Large intestine (tissue), 3 donors: ENCODE measurements at regions not wholly inside any gene's neighbourhood (a gene's known extent, or its start where the extent isn't known, plus 50 kb on each side); places are given as distances from the start of the nearest gene placed in this dataset.

ENCODE experiments used
- DNase-seq, 2 donors: peaks; one replicate each; pipeline versions ENCODE4 v3.0.0 to v3.0.0-alpha.2; 2013
- H3K27ac ChIP-seq: one replicate; pipeline ENCODE4 v1.5.1; 2013; ENCODE audit warnings: low read length
- H3K27me3 ChIP-seq: 2 replicates; pipeline ENCODE4 v1.6.1; 2013; ENCODE audit warnings: low read length; ENCODE audit not compliant: control insufficient read depth, insufficient read depth
- H3K36me3 ChIP-seq: 2 replicates; pipeline ENCODE4 v1.6.1; 2013; ENCODE audit warnings: low read length; ENCODE audit not compliant: control insufficient read depth, insufficient read depth
- H3K4me1 ChIP-seq: one replicate; pipeline ENCODE4 v1.6.1; 2013; ENCODE audit warnings: low read length; ENCODE audit not compliant: control insufficient read depth, insufficient read depth
- H3K4me3 ChIP-seq: one replicate; pipeline ENCODE4 v1.5.1; 2013; ENCODE audit warnings: low read length
- H3K9me3 ChIP-seq: one replicate; pipeline ENCODE4 v1.6.1; 2013; ENCODE audit warnings: mild to moderate bottlenecking, low read depth, low read length, moderate library complexity; ENCODE audit not compliant: control insufficient read depth
- WGBS: methylation state at CpG from one replicate; pipeline ENCODE4 v1.1.5; 2013; ENCODE audit warnings: low lambda C conversion rate; ENCODE audit not compliant: insufficient coverage; 5-methylcytosine and 5-hydroxymethylcytosine counted together

DNA sequence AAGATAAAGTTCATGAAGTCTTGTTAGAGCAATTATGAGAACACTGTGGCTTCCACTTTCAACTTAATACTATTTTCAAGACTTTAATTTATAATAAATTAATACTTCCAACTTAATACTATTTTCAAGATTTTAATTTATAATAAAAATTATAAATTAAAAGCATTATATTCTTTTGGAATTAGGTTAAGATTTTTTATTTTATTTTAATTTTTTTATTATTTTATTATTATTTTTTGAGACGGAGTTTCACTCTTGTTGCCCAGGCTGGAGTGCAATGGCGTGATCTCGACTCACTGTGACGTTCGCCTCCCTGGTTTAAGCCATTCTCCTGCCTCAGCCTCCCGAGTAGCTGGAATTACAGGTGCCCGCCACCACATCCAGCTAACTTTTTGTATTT, 126.0 kb upstream of the GUCY1A1 start:
- no peak overlapping the region for H3K4me3 ChIP-seq
- H3K36me3 ChIP-seq: no peaks in the 10 kb centered on the region
- H3K27ac ChIP-seq: no peak overlapping the region
- no peaks in the 10 kb centered on the region for H3K4me1 ChIP-seq
- WGBS: 96% methylated on average over 4 of the region's 7 CpGs
- H3K27me3 ChIP-seq: no peaks in the 10 kb centered on the region
- DNase-seq: no peak
- no peaks in the 10 kb centered on the region for H3K9me3 ChIP-seq

DNA sequence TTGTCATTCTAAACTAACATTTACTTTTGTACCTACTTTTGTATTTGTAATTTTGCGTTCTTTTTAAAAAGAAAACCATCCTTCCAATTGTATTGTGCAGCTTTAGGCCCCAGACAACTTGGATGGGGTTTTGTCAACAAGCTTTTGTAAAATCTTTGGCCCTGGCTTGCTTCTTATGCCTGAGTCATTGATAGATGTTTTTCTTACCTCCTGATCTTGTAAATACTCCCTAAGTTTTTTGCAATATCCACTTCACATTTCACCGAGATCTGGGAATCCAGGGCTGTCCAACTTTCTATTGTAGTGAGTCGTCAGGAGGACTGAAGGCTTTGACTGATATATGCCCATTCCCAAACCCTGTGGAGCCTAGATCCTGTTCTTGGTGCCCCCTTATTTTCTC, 126.9 kb upstream of the GUCY1A1 start:
- Histone ChIP-seq H3K4me3 (no peak overlapping the region), H3K9me3 (no peaks in the 10 kb centered on the region), H3K27ac (no peak overlapping the region), H3K27me3 (no peaks in the 10 kb centered on the region), H3K4me1 (no peaks in the 10 kb centered on the region), H3K36me3 (no peaks in the 10 kb centered on the region)
- no peak for DNase-seq
- no CpG with 5 or more reads among the region's 3 CpGs for WGBS

DNA sequence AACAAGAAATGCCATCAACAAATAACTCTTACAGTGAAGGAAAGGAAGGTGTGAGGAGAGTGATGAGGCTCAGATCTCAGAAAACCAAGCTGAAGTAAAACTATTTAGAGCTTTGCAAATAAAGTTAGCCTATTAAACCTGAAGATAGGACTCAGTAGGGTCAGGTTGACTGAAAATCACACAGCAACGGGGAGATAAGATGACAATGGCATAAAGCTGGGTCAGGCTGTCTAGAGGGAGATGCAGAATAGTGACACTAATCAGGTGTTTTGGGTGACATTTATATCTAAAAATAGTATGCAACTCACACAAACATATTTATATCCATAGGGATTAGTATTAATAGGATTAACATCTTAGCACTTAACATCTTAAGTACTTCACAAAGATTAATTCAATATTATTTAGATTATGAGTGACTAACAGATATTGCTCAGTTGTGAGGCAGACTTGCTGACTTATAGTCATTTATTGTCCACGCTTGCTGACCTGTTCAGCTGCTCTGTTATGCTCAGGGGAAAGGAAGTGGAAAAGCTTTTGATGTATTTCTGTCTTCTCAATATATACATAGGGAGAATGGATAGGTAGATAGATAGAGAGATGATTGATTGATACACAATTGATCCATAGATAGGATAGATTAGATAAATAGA, 130.7 kb upstream of the GUCY1A1 start:
- H3K9me3 ChIP-seq: no peaks in the 10 kb centered on the region
- no peaks in the 10 kb centered on the region for H3K4me1 ChIP-seq
- no peak overlapping the region for H3K4me3 ChIP-seq
- whole genome bisulfite sequencing: no CpG with 5 or more reads among the region's 2 CpGs
- no peaks in the 10 kb centered on the region for H3K27me3 ChIP-seq
- no peak for DNase-seq
- H3K27ac ChIP-seq: no peak overlapping the region
- H3K36me3 ChIP-seq: no peaks in the 10 kb centered on the region

DNA sequence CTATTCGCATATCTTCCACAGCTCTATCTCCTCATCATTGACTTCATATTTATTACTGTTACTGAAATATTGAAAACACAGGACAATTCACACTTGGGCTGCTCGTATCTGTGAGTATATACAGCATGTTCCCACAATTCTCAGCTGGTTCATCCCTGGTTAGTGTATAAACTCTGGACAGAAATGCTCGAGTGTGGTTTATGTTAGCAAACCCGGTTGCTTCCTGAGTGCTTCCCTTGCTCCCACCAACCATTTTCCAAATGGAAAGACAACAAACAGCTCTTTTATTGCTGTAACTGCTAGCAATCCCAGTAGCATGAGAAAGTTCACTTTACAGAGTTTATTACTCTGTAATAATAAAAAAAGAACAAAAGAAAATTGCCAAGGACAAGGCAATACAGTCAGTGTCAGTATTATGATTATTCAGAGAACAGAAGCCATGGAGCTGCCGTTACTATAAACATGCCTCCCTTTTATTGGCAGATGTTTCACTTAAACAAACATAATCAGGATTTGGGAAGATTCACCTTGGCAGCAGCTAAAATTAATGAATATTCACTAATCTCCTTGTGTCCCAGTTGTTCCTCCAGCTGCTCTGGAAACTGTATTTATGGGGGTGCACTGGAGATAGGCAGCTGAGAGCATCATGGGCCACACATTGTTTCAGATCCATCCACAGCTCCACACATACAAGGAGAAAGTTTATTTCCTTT, 134.1 kb upstream of the GUCY1A1 start:
- Histone ChIP-seq H3K9me3 (no peaks in the 10 kb centered on the region), H3K27ac (no peak overlapping the region), H3K36me3 (no peaks in the 10 kb centered on the region), H3K4me1 (no peaks in the 10 kb centered on the region), H3K4me3 (no peak overlapping the region), H3K27me3 (no peaks in the 10 kb centered on the region)
- 67% methylated on average over 1 of the region's 5 CpGs for WGBS
- peak in 1 of 2 donors; percentile 18 for DNase-seq

GRCh38 chr4:155530857-155531256, 135.8 kb upstream of the GUCY1A1 start:
- no peak for DNase-seq
- Histone ChIP-seq H3K27me3 (no peaks in the 10 kb centered on the region), H3K36me3 (no peaks in the 10 kb centered on the region), H3K9me3 (no peaks in the 10 kb centered on the region), H3K4me3 (no peak overlapping the region), H3K27ac (no peak overlapping the region), H3K4me1 (no peaks in the 10 kb centered on the region)
- 90% methylated on average over 2 of the region's 5 CpGs for WGBS

DNA sequence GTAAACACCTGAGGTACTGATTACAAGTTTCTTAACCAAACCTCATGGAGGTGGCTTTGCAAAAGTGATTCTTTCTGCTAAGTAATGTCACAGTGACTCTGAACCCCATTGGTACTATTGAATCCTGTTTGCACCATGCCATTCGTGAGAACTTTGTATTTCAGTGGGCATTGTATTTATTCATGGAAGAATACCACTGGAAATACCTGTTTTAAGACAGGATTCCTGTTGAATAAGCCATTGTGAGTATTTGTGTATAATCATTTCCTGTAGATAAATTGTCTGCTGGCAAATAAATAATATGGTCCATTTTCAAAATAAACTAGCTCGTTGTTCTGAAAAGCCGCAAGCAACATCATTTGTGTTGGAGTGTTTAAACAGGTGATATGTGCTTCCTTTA, 136.4 kb upstream of the GUCY1A1 start:
- Histone ChIP-seq H3K27me3 (no peaks in the 10 kb centered on the region), H3K4me3 (no peak overlapping the region), H3K9me3 (no peaks in the 10 kb centered on the region), H3K27ac (no peak overlapping the region), H3K4me1 (no peaks in the 10 kb centered on the region), H3K36me3 (no peaks in the 10 kb centered on the region)
- no peak for DNase-seq
- 55% methylated on average over 2 of the region's 3 CpGs for WGBS

DNA sequence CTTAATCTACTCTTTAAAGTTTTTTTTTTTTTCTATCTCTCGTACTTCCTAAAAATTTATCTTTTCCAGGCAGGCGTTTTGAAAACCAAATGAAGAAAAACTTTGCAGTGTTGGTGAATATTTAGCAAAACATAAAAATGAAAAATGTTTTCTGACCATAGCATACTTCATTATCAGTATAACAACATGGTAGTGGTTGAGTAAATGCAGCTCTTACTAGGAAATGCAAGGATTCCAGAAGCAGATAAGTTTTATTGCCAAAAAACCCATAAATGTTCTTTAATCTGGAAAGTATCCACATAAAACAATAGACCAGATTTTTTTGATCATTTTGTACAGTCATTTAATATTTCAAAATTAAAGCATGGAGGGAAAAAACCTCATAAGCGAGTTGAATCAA, 136.9 kb upstream of the GUCY1A1 start:
- no peaks in the 10 kb centered on the region for H3K36me3 ChIP-seq
- H3K27me3 ChIP-seq: no peaks in the 10 kb centered on the region
- no peak for DNase-seq
- H3K4me3 ChIP-seq: no peak overlapping the region
- no peaks in the 10 kb centered on the region for H3K4me1 ChIP-seq
- H3K9me3 ChIP-seq: no peaks in the 10 kb centered on the region
- WGBS: 94% methylated on average over 3 of the region's 3 CpGs
- H3K27ac ChIP-seq: no peak overlapping the region

- WGBS: 68% methylated on average over 2 of the region's 3 CpGs
- H3K27ac ChIP-seq: no peak overlapping the region
- H3K27me3 ChIP-seq: no peaks in the 10 kb centered on the region
- H3K9me3 ChIP-seq: no peaks in the 10 kb centered on the region
- H3K4me3 ChIP-seq: no peak overlapping the region
- DNase-seq: no peak
- no peaks in the 10 kb centered on the region for H3K36me3 ChIP-seq
- H3K4me1 ChIP-seq: no peaks in the 10 kb centered on the region
Observed at GRCh38 chr4:155529272-155529671, 137.4 kb upstream of the GUCY1A1 start.

DNA sequence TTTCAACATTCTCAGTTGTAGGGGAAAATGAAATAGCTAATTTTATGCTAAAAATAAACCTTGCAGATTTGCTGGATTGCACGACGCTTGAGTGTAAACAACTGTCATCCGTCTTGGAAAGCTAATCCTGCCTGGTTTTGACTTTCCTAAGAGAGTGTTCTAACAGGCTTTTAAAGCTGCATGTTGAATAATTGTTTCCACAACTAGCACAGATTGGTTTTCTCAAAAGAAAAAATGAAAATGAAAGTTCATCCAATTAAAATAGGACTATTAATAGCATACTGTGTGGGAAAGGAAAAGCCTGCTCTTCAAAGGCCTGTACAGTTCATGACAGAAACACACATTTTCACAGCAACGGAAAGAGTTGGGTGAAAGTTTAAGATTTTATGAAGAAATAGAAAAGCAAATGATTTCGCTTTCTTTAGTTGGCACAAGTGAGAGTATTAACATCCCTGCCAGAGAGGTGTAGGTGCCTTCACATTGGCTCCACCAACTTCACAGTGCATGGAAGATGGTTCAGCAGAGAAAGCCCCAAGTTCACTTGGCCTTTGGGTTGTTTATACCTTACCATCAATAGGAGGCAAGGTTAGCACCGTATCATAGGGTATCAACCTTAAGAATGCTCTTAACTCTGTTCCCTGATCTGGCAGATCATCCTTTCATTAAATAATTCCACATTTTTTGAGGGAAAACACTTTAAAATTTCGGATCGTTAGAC, 140.0 kb upstream of the GUCY1A1 start:
- Histone ChIP-seq H3K4me1 (no peaks in the 10 kb centered on the region), H3K36me3 (no peaks in the 10 kb centered on the region), H3K9me3 (no peaks in the 10 kb centered on the region), H3K27ac (peak overlapping the region; percentile 4), H3K4me3 (no peak overlapping the region), H3K27me3 (no peaks in the 10 kb centered on the region)
- WGBS: 86% methylated on average over 3 of the region's 8 CpGs
- DNase-seq: peak in 1 of 2 donors; percentile 21

GRCh38 chr4:155524926-155525455, 141.7 kb upstream of the GUCY1A1 start:
- Histone ChIP-seq H3K4me3 (no peak overlapping the region), H3K9me3 (no peaks in the 10 kb centered on the region), H3K27me3 (no peaks in the 10 kb centered on the region), H3K4me1 (no peaks in the 10 kb centered on the region), H3K36me3 (no peaks in the 10 kb centered on the region), H3K27ac (no peak overlapping the region)
- no peak for DNase-seq
- WGBS: 83% methylated on average over 2 of the region's 3 CpGs
